Parathyroid adenoma (tissue), 2 donors: ENCODE measurements at regions not wholly inside any gene's neighbourhood (a gene's known extent, or its start where the extent isn't known, plus 50 kb on each side); places are given as distances from the start of the nearest gene placed in this dataset.

ENCODE experiments used
- H2AFZ ChIP-seq: fragments of 300-600 bp; sonication (generic); one replicate; pipeline ENCODE4 v1.7.0; 2017; ENCODE audit warnings: antibody characterized with exemption, mild to moderate bottlenecking
- H3K27ac ChIP-seq: fragments of 300-600 bp; sonication (generic); one replicate; pipeline ENCODE4 v1.7.0; 2017
- H3K27me3 ChIP-seq: fragments of 300-600 bp; sonication (generic); one replicate; pipeline ENCODE4 v1.7.0; 2017; ENCODE audit warnings: low read length; ENCODE audit not compliant: control insufficient read depth, insufficient read depth
- H3K36me3 ChIP-seq: fragments of 300-600 bp; sonication (generic); one replicate; pipeline ENCODE4 v1.7.0; 2017; ENCODE audit warnings: low read length; ENCODE audit not compliant: control insufficient read depth, insufficient read depth
- H3K4me1 ChIP-seq: fragments of 300-600 bp; sonication (generic); one replicate; pipeline ENCODE4 v1.7.0; 2017; ENCODE audit warnings: control low read depth
- H3K4me2 ChIP-seq: fragments of 300-600 bp; sonication (generic); one replicate; pipeline ENCODE4 v1.7.0; 2017; ENCODE audit warnings: low read length
- H3K4me3 ChIP-seq: fragments of 300-600 bp; sonication (generic); one replicate; pipeline ENCODE4 v1.7.0; 2017; ENCODE audit warnings: low read depth, low read length
- H3K79me2 ChIP-seq: fragments of 300-600 bp; sonication (generic); one replicate; pipeline ENCODE4 v1.7.0; 2017; ENCODE audit warnings: control low read depth
- H3K9ac ChIP-seq: fragments of 300-600 bp; sonication (generic); one replicate; pipeline ENCODE4 v1.7.0; 2017; ENCODE audit warnings: mild to moderate bottlenecking
- H3K9me3 ChIP-seq: fragments of 300-600 bp; sonication (generic); one replicate; pipeline ENCODE4 v1.7.0; 2017; ENCODE audit warnings: low read length; ENCODE audit not compliant: control insufficient read depth
- TF ChIP-seq, protein P1 (sequence below): fragments of 300-600 bp; sonication (generic); IDR thresholded peaks from one replicate; pipeline ENCODE4 v1.7.0; 2017; ENCODE audit warnings: antibody characterized with exemption, mild to moderate bottlenecking
- donor health status: primary hyperparathyroidism.

DNA sequence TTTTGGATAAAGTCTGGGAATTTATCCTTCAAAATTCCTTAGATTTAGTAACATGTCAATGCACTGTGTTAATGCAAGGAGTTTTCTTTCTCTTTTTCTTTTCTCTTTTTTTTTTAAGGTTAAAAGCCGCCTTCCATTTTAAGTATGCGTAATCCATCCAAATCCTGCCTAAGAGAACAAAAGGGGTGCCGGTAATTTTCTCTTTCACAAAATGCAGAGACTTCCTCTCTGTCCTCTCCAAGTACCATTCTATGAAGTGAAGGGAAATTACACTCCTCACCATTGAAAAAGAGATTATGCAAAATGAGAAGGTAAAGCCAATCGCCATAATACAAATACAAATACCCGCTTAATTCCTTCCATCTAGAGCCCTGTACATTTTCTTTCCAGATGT, 273.8 kb downstream of the BLID start:
- no peak overlapping the region for H3K9ac ChIP-seq
- no peaks in the 10 kb centered on the region for H3K36me3 ChIP-seq
- no peak overlapping the region for H3K4me2 ChIP-seq
- TF ChIP-seq, protein P1, sequence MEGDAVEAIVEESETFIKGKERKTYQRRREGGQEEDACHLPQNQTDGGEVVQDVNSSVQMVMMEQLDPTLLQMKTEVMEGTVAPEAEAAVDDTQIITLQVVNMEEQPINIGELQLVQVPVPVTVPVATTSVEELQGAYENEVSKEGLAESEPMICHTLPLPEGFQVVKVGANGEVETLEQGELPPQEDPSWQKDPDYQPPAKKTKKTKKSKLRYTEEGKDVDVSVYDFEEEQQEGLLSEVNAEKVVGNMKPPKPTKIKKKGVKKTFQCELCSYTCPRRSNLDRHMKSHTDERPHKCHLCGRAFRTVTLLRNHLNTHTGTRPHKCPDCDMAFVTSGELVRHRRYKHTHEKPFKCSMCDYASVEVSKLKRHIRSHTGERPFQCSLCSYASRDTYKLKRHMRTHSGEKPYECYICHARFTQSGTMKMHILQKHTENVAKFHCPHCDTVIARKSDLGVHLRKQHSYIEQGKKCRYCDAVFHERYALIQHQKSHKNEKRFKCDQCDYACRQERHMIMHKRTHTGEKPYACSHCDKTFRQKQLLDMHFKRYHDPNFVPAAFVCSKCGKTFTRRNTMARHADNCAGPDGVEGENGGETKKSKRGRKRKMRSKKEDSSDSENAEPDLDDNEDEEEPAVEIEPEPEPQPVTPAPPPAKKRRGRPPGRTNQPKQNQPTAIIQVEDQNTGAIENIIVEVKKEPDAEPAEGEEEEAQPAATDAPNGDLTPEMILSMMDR, result no peak
- H3K27ac ChIP-seq, result no peak overlapping the region
- no peaks in the 10 kb centered on the region for H3K4me1 ChIP-seq
- no peaks in the 10 kb centered on the region for H3K27me3 ChIP-seq
- no peak overlapping the region for H2AFZ ChIP-seq
- H3K79me2 ChIP-seq, result no peaks in the 10 kb centered on the region
- no peak overlapping the region for H3K4me3 ChIP-seq
- no peaks in the 10 kb centered on the region for H3K9me3 ChIP-seq

DNA sequence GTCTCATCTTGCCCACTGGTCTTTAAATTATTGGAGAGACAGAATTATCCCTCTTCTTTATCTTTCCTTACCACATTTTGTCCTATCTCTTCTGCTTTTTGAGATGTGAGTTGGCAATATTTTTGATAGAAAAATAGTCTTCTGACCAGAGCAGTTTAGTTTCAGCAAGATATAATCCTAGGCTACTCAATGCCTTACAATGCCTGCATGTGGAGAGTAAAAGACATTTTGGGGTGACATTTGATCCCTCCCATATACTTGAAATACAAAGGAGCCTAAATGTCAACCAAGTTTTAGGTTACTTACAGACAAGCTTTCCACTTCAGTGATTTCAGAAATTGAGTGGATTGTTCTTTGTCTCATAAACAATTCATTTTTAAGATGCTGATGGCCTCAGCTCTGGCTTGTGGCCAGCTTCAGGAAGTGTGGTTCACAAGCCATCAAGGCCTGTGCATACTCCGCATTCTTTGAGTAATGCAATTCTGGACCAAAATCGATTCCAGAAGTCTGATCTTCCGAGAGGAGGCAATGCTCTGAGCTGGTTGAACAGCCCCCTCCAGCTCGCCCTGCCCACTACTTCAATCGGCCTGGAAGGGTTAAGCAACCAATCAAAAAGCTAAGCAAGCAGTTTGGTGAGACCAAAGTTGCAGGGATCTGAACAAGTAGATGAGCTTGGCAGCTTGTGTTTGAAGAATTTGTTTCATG, 274.4 kb downstream of the BLID start:
- H3K9ac ChIP-seq, result no peak overlapping the region
- no peaks in the 10 kb centered on the region for H3K9me3 ChIP-seq
- H2AFZ ChIP-seq, result no peak overlapping the region
- H3K79me2 ChIP-seq, result no peaks in the 10 kb centered on the region
- no peaks in the 10 kb centered on the region for H3K4me1 ChIP-seq
- TF ChIP-seq, protein P1, result no peak
- H3K27ac ChIP-seq, result no peak overlapping the region
- no peak overlapping the region for H3K4me3 ChIP-seq
- H3K36me3 ChIP-seq, result no peaks in the 10 kb centered on the region
- no peaks in the 10 kb centered on the region for H3K27me3 ChIP-seq
- H3K4me2 ChIP-seq, result no peak overlapping the region

DNA sequence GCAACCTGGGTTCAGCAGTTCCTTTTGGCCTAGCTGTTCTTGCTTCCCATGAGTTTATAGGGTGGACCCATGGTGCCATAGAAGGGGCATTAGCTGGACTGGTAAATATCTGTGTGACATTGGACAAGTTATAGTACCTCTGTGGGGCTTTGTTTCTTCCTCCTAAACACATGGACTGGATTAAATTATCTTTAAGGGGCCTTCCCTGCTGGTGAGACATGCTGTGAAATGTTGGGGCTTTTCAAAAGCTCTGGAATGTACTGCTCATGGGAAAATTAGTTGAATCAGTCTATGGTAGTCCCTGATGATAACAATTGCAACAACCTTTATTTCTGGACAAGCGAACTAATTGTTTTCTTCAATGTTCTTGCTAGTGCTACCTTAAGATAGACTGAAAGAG, 276.2 kb downstream of the BLID start:
- no peak overlapping the region for H3K9ac ChIP-seq
- no peak overlapping the region for H2AFZ ChIP-seq
- TF ChIP-seq, protein P1, result no peak
- no peak overlapping the region for H3K27ac ChIP-seq
- no peaks in the 10 kb centered on the region for H3K27me3 ChIP-seq
- H3K36me3 ChIP-seq, result no peaks in the 10 kb centered on the region
- H3K4me1 ChIP-seq, result no peaks in the 10 kb centered on the region
- no peaks in the 10 kb centered on the region for H3K79me2 ChIP-seq
- H3K4me2 ChIP-seq, result no peak overlapping the region
- no peaks in the 10 kb centered on the region for H3K9me3 ChIP-seq
- no peak overlapping the region for H3K4me3 ChIP-seq

DNA sequence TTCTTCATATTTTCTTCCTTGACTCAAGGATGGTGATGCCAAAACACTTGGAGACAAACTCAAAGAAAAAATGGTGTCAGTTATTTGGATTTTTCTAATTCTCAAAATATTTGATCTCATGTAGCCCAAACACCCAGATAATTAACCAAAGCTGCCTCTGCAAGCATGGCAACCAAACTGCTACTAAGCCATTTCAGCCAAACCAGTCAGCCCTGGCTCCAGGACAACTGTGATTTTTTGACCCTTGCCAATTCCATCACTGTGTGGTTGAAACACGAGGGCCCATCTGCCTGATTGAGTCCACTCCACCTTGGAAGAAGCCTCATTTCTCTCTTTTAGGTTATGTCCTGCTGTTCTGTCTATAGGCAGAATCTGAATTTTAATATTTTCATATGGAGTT, 277.4 kb downstream of the BLID start:
- Histone ChIP-seq H3K79me2 (no peaks in the 10 kb centered on the region), H3K27ac (no peak overlapping the region), H3K4me2 (no peak overlapping the region), H3K27me3 (no peaks in the 10 kb centered on the region), H3K9ac (no peak overlapping the region), H3K4me1 (no peaks in the 10 kb centered on the region), H3K36me3 (no peaks in the 10 kb centered on the region), H3K4me3 (no peak overlapping the region), H3K9me3 (no peaks in the 10 kb centered on the region), H2AFZ (no peak overlapping the region)
- TF ChIP-seq, protein P1, result no peak

DNA sequence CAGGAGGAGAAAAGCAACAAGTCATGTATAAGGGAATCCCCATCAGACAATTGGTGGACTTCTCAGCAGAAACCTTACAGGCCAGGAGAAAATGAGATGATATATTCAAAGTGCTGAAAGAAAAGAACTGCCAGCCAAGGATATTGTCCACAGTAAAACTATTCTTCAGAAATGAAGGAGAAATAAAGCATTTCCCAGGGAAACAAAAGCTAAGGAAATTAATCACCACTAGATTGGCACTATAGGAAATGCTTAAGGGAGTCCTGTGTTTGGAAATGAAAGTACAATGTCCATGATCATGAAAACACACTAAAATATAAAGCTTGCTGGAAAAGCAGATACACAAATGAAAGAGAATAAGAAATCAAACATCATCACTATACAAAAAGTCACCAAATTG, 282.0 kb downstream of the BLID start:
- no peak overlapping the region for H3K9ac ChIP-seq
- TF ChIP-seq, protein P1, result no peak
- no peak overlapping the region for H3K4me3 ChIP-seq
- no peaks in the 10 kb centered on the region for H3K9me3 ChIP-seq
- no peaks in the 10 kb centered on the region for H3K79me2 ChIP-seq
- no peak overlapping the region for H2AFZ ChIP-seq
- no peak overlapping the region for H3K27ac ChIP-seq
- no peaks in the 10 kb centered on the region for H3K27me3 ChIP-seq
- H3K36me3 ChIP-seq, result no peaks in the 10 kb centered on the region
- H3K4me2 ChIP-seq, result no peak overlapping the region
- no peaks in the 10 kb centered on the region for H3K4me1 ChIP-seq
